Esophagus (tissue), 2 donors: ENCODE measurements at regions not wholly inside any gene's neighbourhood (a gene's known extent, or its start where the extent isn't known, plus 50 kb on each side); places are given as distances from the start of the nearest gene placed in this dataset.

ENCODE experiments used
- H3K27ac ChIP-seq, 2 donors: one replicate each; pipeline ENCODE4 v1.5.1; 2013; ENCODE audit warnings: low read depth in 2 of 2, mild to moderate bottlenecking in 2 of 2, inconsistent platforms in 1 of 2, low read length in 1 of 2, moderate library complexity in 1 of 2
- H3K27me3 ChIP-seq, 2 donors: one replicate each; pipeline ENCODE4 v1.6.1; 2013; ENCODE audit warnings: low read length in 2 of 2, control low read depth in 1 of 2, mild to moderate bottlenecking in 1 of 2; ENCODE audit not compliant: insufficient read depth in 2 of 2, control insufficient read depth in 1 of 2
- H3K36me3 ChIP-seq, 2 donors: one replicate each; pipeline ENCODE4 v1.6.1; 2013; ENCODE audit warnings: low read length in 1 of 2; ENCODE audit not compliant: control insufficient read depth in 2 of 2, insufficient read depth in 2 of 2
- H3K4me1 ChIP-seq, 2 donors: one replicate each; pipeline ENCODE4 v1.6.1; 2013; ENCODE audit warnings: low read length in 1 of 2; ENCODE audit not compliant: control insufficient read depth in 2 of 2, insufficient read depth in 2 of 2
- H3K4me3 ChIP-seq, 2 donors: one replicate each; pipeline ENCODE4 v1.5.1; 2013; ENCODE audit warnings: low read length in 2 of 2, mild to moderate bottlenecking in 2 of 2, low read depth in 1 of 2, moderate library complexity in 1 of 2
- H3K9me3 ChIP-seq, 2 donors: one replicate each; pipeline ENCODE4 v1.6.1; 2013; ENCODE audit warnings: mild to moderate bottlenecking in 2 of 2, low read depth in 1 of 2, low read length in 1 of 2, moderate library complexity in 1 of 2; ENCODE audit not compliant: control insufficient read depth in 2 of 2, insufficient read depth in 1 of 2
- WGBS, 2 donors: extraction: QIAGEN DNeasy Blood & Tissue Kit; methylation state at CpG; one replicate each; pipeline ENCODE4 v1.1.7; 2013; 5-methylcytosine and 5-hydroxymethylcytosine counted together
- donor health status: healthy with polysubstance abuse.
- donor health status: Bipolar disorder and iron deficiency.

DNA sequence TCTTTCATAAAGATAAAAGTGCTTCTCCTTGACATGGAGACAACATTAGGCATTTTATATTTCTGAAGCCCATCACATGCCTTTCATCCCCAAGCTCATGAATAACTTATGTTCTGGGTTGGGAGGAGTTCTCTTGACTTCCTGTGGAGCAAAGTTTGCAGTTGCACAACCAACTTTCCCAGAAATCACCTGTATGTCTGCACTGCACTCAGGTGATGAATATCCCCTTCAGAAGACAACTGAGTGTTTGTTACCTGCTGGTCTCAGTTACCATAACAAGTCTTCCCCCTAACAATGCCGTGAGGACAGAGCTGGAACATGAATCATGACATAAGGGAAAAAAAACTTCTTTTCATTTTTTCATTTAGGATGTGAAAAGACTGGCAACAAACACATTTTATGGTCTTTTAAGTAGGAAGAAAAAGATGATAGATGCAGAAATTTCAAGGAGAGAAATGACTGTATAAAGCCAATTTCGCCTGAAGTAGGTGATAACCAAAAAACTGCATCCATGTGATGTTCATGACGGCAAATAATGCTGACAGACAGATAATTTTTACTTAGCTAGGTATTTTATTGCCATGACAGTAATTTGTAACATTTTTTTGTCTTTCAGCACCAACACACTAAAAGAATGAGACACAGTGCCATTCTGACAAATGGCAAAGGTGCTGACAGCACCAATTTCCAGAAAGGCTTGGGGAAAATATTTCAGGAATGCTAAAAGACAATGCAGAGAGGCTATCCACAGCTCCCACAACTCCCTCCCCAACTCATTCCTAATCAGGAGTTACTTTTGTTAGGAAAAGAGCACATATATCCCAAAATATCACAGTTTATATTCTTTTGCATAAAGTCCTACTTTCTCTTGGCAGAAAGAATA is 656.3 kb downstream of the PRELID2 start:
- no peaks in the 10 kb centered on the region for H3K9me3 ChIP-seq
- no peak overlapping the region for H3K27ac ChIP-seq
- no peak overlapping the region for H3K4me3 ChIP-seq
- H3K4me1 ChIP-seq = no peaks in the 10 kb centered on the region
- H3K36me3 ChIP-seq = no peaks in the 10 kb centered on the region
- 57 to 62% methylated on average over 3 of the region's 3 CpGs for WGBS, 2 donors
- H3K27me3 ChIP-seq = no peaks in the 10 kb centered on the region

DNA sequence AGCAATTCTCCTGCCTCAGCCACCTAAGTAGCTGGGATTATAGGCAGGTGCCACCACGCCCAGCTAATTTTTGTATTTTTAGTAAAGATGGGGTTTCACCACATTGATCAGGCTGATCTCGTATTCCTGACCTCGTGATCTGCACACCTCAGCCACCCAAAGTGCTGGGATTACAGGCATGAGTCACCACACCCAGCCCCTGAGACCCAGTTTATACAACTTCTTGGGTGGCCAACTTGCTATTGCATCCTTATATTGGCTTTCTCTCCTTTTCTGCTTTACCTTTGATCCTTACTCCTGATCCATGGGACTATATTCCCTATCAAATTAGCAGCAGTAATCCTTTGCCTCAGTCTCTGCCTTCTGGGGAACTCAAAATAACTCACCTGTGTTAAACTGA is 659.1 kb downstream of the PRELID2 start:
- Histone ChIP-seq H3K27me3 (no peaks in the 10 kb centered on the region), H3K27ac (no peak overlapping the region), H3K4me1 (no peaks in the 10 kb centered on the region), H3K4me3 (no peak overlapping the region), H3K36me3 (no peaks in the 10 kb centered on the region), H3K9me3 (no peaks in the 10 kb centered on the region)
- WGBS, 2 donors = 72 to 78% methylated on average over 3 of the region's 3 CpGs

DNA sequence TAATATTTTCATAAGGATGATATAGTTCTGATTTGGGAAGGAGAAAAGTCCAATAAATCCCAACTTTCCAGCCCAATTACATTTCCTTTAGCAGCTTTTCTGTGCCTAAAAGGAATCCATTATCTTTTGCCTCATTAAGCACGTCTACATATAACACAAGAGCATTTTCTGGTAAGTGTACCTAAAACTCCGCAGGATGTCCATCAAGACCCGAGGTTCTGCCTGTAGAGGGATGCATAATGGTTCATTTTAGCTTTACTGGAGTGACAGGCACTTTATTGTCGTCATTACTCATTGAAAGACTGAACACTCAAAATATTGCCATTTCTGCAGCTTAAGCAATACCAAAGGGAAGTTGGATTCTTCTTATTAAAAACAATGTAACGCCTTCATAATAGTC is 669.0 kb downstream of the PRELID2 start:
- no peaks in the 10 kb centered on the region for H3K4me1 ChIP-seq
- H3K27me3 ChIP-seq = no peaks in the 10 kb centered on the region
- H3K27ac ChIP-seq = no peak overlapping the region
- WGBS, 2 donors = 78 to 80% methylated on average over 5 of the region's 5 CpGs
- H3K4me3 ChIP-seq = no peak overlapping the region
- no peaks in the 10 kb centered on the region for H3K36me3 ChIP-seq
- H3K9me3 ChIP-seq = no peaks in the 10 kb centered on the region

DNA sequence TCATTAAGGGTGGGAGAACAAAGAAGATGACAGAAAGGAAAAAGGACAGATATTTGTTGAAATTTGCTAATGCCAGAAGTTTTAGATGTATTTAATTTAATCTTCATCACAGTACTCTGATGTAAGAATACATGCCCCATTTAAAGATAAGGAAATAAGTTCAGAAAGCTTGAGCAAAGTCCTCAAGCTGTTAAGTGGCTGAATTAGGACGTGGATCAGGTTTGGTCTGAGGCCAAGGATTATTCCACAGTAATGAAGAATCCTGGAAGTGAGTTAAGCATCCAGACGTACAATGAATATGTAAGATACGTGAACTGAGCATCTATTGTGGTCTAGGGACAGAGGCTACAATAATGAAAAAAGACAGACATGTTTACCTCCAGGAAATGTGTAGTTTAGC is 671.3 kb downstream of the PRELID2 start:
- H3K4me3 ChIP-seq = no peak overlapping the region
- no peaks in the 10 kb centered on the region for H3K4me1 ChIP-seq
- H3K27ac ChIP-seq = no peak overlapping the region
- WGBS, 2 donors = 57 to 72% methylated on average over 3 of the region's 3 CpGs
- H3K9me3 ChIP-seq = no peaks in the 10 kb centered on the region
- no peaks in the 10 kb centered on the region for H3K36me3 ChIP-seq
- no peaks in the 10 kb centered on the region for H3K27me3 ChIP-seq

DNA sequence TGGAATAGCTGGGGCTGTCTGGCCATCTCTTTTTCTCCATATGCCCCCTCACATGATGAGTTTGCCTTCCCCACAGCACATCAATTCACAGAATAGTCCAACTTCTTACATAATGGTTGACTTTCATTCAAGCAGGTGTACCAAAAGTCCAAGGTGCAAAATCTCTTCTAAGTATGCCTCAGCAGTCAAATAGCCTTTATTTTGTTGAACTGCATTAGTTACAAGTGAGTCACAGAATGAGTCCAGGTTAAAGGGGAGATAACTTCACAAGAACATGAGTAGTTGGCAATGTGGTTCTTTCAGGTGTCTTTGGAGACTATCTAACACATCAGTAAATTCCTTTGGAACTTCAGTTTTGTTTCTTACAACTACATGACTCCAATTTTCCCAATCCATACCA is 672.5 kb downstream of the PRELID2 start:
- H3K4me3 ChIP-seq = no peak overlapping the region
- H3K27ac ChIP-seq = no peak overlapping the region
- no peaks in the 10 kb centered on the region for H3K9me3 ChIP-seq
- no peaks in the 10 kb centered on the region for H3K36me3 ChIP-seq
- H3K4me1 ChIP-seq = no peaks in the 10 kb centered on the region
- H3K27me3 ChIP-seq = no peaks in the 10 kb centered on the region

DNA sequence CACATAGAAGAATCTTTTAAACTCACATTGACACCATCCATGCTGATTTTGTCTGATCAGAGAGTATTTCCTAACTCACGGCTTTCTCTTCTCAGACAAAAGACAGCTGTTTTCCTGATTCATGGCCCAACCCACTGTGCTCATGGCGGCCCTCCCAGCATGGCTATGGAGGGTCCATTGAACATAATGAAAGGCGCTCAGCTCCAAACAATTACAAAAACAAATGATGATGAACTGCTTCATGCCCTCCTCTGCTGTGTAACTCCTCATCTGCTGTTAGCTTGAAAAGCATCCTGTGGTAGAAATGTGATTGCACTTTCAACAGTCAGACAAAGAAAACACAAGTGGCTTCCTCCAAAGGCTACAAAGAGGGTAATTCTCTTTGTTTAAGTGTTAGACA is 673.8 kb downstream of the PRELID2 start:
- Histone ChIP-seq H3K4me1 (no peaks in the 10 kb centered on the region), H3K36me3 (no peaks in the 10 kb centered on the region), H3K9me3 (no peaks in the 10 kb centered on the region), H3K27me3 (no peaks in the 10 kb centered on the region), H3K27ac (no peak overlapping the region), H3K4me3 (no peak overlapping the region)
- 68 to 81% methylated on average over 3 of the region's 3 CpGs for WGBS, 2 donors

DNA sequence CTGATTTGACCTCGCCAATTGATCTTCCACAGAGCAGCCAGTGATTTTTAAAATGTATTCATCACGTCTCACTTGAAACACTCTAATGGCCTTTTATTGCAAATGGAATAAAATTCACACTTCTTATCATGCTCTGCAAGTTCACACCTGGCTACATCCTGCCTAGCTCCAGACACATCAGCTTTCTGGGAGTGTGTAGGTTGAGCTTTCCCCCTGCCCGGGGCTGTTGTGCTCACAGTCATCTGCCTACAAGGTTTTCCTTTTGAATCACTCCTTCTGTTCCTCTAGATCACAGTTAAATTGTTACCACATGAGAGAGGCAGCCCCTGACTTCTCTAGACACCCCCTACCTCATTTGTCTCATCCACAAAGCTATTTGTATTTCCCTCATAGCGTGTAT is 674.5 kb downstream of the PRELID2 start:
- no peaks in the 10 kb centered on the region for H3K4me1 ChIP-seq
- H3K4me3 ChIP-seq = no peak overlapping the region
- WGBS, 2 donors = 68 to 69% methylated on average over 4 of the region's 4 CpGs

DNA sequence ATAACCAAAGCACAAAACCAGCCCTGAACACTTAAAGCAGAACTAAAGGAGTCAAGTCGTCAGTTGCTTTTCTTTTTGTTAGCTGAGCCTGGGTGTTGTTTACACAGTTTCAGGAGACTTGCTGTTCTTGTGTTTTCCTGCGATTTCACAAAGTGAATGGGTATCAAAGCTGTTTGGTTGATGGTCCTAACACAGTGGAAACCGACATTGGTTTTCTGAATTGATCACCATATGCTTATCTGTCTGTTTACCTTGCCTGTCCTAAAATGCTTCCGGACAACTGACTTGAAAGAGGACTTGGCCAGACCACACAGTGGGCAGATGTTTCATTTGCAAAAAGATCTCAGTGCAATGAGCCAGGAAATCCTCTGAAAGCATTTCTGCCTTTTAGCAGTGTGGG is 676.4 kb downstream of the PRELID2 start:
- Histone ChIP-seq H3K4me1 (no peaks in the 10 kb centered on the region), H3K9me3 (no peaks in the 10 kb centered on the region), H3K27me3 (no peaks in the 10 kb centered on the region), H3K4me3 (no peak overlapping the region), H3K27ac (no peak overlapping the region), H3K36me3 (no peaks in the 10 kb centered on the region)
- 25 to 32% methylated on average over 4 of the region's 4 CpGs for WGBS, 2 donors

More for the DNA sequence above, 674.5 kb downstream of the PRELID2 start:
- H3K9me3 ChIP-seq = no peaks in the 10 kb centered on the region
- H3K27me3 ChIP-seq = no peaks in the 10 kb centered on the region
- H3K36me3 ChIP-seq = no peaks in the 10 kb centered on the region
- no peak overlapping the region for H3K27ac ChIP-seq

DNA sequence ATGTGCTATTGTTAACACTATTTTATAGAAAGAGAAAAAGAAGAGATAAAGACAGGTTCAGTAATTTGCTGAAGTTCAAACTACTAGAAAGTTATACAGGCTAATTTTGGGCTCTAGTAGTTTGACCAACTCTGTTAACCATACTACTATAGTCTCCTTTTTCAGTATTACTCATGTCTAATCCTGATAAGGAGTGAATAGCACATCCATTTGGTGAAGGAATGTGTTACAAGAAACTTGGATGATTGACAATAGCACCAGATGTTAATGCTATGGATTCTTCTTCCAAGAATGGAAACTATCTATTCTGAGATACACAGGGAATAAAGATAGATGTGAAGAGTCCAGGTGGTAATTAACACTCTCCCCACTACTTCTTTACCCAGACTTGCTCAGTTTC is 677.3 kb downstream of the PRELID2 start:
- no peaks in the 10 kb centered on the region for H3K9me3 ChIP-seq

DNA sequence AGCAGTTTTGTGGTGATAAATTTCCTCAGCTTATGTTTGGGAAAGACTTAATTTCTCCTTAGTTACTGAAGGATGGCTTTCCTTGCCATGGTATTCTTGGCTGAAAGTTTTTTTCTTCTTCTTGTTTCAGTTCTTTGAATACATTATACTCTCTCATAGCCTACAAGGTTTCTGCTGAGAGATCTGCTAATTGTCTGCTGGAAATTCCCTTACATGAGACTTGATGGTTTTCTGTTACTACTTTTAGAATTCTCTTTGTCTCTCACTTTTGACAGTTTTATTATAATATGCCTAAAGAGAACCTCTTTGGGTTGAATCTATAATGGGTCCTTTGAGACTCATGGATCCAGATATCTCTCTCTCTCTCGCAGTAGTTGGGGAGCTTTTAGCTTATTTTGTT is 693.6 kb downstream of the PRELID2 start:
- H3K9me3 ChIP-seq = no peaks in the 10 kb centered on the region
- H3K27ac ChIP-seq = no peak overlapping the region
- no peaks in the 10 kb centered on the region for H3K36me3 ChIP-seq
- no peaks in the 10 kb centered on the region for H3K27me3 ChIP-seq
- 62 to 67% methylated on average over 1 of the region's 1 CpG for WGBS, 2 donors
- no peak overlapping the region for H3K4me3 ChIP-seq
- H3K4me1 ChIP-seq = no peaks in the 10 kb centered on the region

More for the DNA sequence above, 677.3 kb downstream of the PRELID2 start:
- H3K27ac ChIP-seq = no peak overlapping the region
- H3K4me3 ChIP-seq = no peak overlapping the region
- no peaks in the 10 kb centered on the region for H3K36me3 ChIP-seq
- H3K27me3 ChIP-seq = no peaks in the 10 kb centered on the region
- no peaks in the 10 kb centered on the region for H3K4me1 ChIP-seq
